ENCODE measurements at regions not wholly inside any gene's neighbourhood (a gene's known extent, or its start where the extent isn't known, plus 50 kb on each side); places are given as distances from the start of the nearest gene placed in this dataset.

GRCh38 chr2:104563398-104563996 lies 290.4 kb upstream of the POU3F3 start:
- Histone ChIP-seq H3K4me3 (ENCODE audit: insufficient read length, low read depth) (no peak overlapping the region), H3K27me3 (ENCODE audit: insufficient read depth, insufficient read length) (no peaks in the 10 kb centered on the region), H3K4me1 (ENCODE audit: insufficient read depth, insufficient read length) (no peaks in the 10 kb centered on the region), H3K9ac (ENCODE audit: insufficient read length, low read depth) (no peak overlapping the region), H3K9me3 (ENCODE audit: insufficient read depth, low read length) (no peaks in the 10 kb centered on the region), H3K36me3 (ENCODE audit: insufficient read depth, insufficient read length, low read length) (no peaks in the 10 kb centered on the region)
- no peak for DNase-seq (ENCODE audit: low read depth, low spot score)
- TF ChIP-seq ZNF274 (IDR thresholded peaks at IDR 0.05; ENCODE audit: low read depth, low read length) (no peak), YY1 (IDR thresholded peaks at IDR 0.05; ENCODE audit: insufficient read depth, insufficient read length) (no peak), SUZ12 (IDR thresholded peaks at IDR 0.05; ENCODE audit: extremely low read depth, insufficient read depth, insufficient read length) (no peak)

- no peak overlapping the region for H3K9ac ChIP-seq (ENCODE audit: insufficient read length, low read depth)
- TF ChIP-seq ZNF274 (IDR thresholded peaks at IDR 0.05; ENCODE audit: low read depth, low read length) (no peak), SUZ12 (IDR thresholded peaks at IDR 0.05; ENCODE audit: extremely low read depth, insufficient read depth, insufficient read length) (no peak), YY1 (IDR thresholded peaks at IDR 0.05; ENCODE audit: insufficient read depth, insufficient read length) (no peak)
- H3K27me3 ChIP-seq (ENCODE audit: insufficient read depth, insufficient read length): no peaks in the 10 kb centered on the region
- no peaks in the 10 kb centered on the region for H3K4me1 ChIP-seq (ENCODE audit: insufficient read depth, insufficient read length)
- DNase-seq (ENCODE audit: low read depth, low spot score): no peak
- no peaks in the 10 kb centered on the region for H3K36me3 ChIP-seq (ENCODE audit: insufficient read depth, insufficient read length, low read length)
- H3K4me3 ChIP-seq (ENCODE audit: insufficient read length, low read depth): no peak overlapping the region
- H3K9me3 ChIP-seq (ENCODE audit: insufficient read depth, low read length): no peaks in the 10 kb centered on the region
These were observed 285.7 kb upstream of the POU3F3 start for GRCh38 chr2:104568247-104568646.

- H3K4me1 ChIP-seq (ENCODE audit: insufficient read depth, insufficient read length): no peaks in the 10 kb centered on the region
- no peak overlapping the region for H3K4me3 ChIP-seq (ENCODE audit: insufficient read length, low read depth)
- no peaks in the 10 kb centered on the region for H3K36me3 ChIP-seq (ENCODE audit: insufficient read depth, insufficient read length, low read length)
- TF ChIP-seq ZNF274 (IDR thresholded peaks at IDR 0.05; ENCODE audit: low read depth, low read length) (no peak), SUZ12 (IDR thresholded peaks at IDR 0.05; ENCODE audit: extremely low read depth, insufficient read depth, insufficient read length) (no peak), YY1 (IDR thresholded peaks at IDR 0.05; ENCODE audit: insufficient read depth, insufficient read length) (no peak)
- no peaks in the 10 kb centered on the region for H3K9me3 ChIP-seq (ENCODE audit: insufficient read depth, low read length)
- no peaks in the 10 kb centered on the region for H3K27me3 ChIP-seq (ENCODE audit: insufficient read depth, insufficient read length)
- no peak overlapping the region for H3K9ac ChIP-seq (ENCODE audit: insufficient read length, low read depth)
- DNase-seq (ENCODE audit: low read depth, low spot score): no peak
These were observed 283.7 kb upstream of the POU3F3 start for GRCh38 chr2:104570259-104570658.

GRCh38 chr2:104572834-104573233 lies 281.1 kb upstream of the POU3F3 start:
- TF ChIP-seq ZNF274 (IDR thresholded peaks at IDR 0.05; ENCODE audit: low read depth, low read length): no peak
- no peak for TF ChIP-seq SUZ12 (IDR thresholded peaks at IDR 0.05; ENCODE audit: extremely low read depth, insufficient read depth, insufficient read length)
- TF ChIP-seq YY1 (IDR thresholded peaks at IDR 0.05; ENCODE audit: insufficient read depth, insufficient read length): no peak
- H3K9ac ChIP-seq (ENCODE audit: insufficient read length, low read depth): no peak overlapping the region
- no peak overlapping the region for H3K4me3 ChIP-seq (ENCODE audit: insufficient read length, low read depth)
- no peaks in the 10 kb centered on the region for H3K4me1 ChIP-seq (ENCODE audit: insufficient read depth, insufficient read length)
- H3K9me3 ChIP-seq (ENCODE audit: insufficient read depth, low read length): no peaks in the 10 kb centered on the region
- no peak for DNase-seq (ENCODE audit: low read depth, low spot score)
- no peaks in the 10 kb centered on the region for H3K36me3 ChIP-seq (ENCODE audit: insufficient read depth, insufficient read length, low read length)
- no peaks in the 10 kb centered on the region for H3K27me3 ChIP-seq (ENCODE audit: insufficient read depth, insufficient read length)

- H3K4me1 ChIP-seq (ENCODE audit: insufficient read depth, insufficient read length): no peaks in the 10 kb centered on the region
- TF ChIP-seq YY1 (IDR thresholded peaks at IDR 0.05; ENCODE audit: insufficient read depth, insufficient read length) (no peak), ZNF274 (IDR thresholded peaks at IDR 0.05; ENCODE audit: low read depth, low read length) (no peak), SUZ12 (IDR thresholded peaks at IDR 0.05; ENCODE audit: extremely low read depth, insufficient read depth, insufficient read length) (no peak)
- H3K36me3 ChIP-seq (ENCODE audit: insufficient read depth, insufficient read length, low read length): no peaks in the 10 kb centered on the region
- no peak overlapping the region for H3K9ac ChIP-seq (ENCODE audit: insufficient read length, low read depth)
- DNase-seq (ENCODE audit: low read depth, low spot score): no peak
- no peak overlapping the region for H3K4me3 ChIP-seq (ENCODE audit: insufficient read length, low read depth)
- no peaks in the 10 kb centered on the region for H3K9me3 ChIP-seq (ENCODE audit: insufficient read depth, low read length)
- no peaks in the 10 kb centered on the region for H3K27me3 ChIP-seq (ENCODE audit: insufficient read depth, insufficient read length)
These were observed 279.5 kb upstream of the POU3F3 start for GRCh38 chr2:104574367-104574766.

GRCh38 chr2:104577143-104577542 lies 276.8 kb upstream of the POU3F3 start:
- Histone ChIP-seq H3K9ac (ENCODE audit: insufficient read length, low read depth) (no peak overlapping the region), H3K36me3 (ENCODE audit: insufficient read depth, insufficient read length, low read length) (no peaks in the 10 kb centered on the region), H3K27me3 (ENCODE audit: insufficient read depth, insufficient read length) (no peaks in the 10 kb centered on the region), H3K4me1 (ENCODE audit: insufficient read depth, insufficient read length) (no peaks in the 10 kb centered on the region), H3K9me3 (ENCODE audit: insufficient read depth, low read length) (no peaks in the 10 kb centered on the region), H3K4me3 (ENCODE audit: insufficient read length, low read depth) (no peak overlapping the region)
- TF ChIP-seq ZNF274 (IDR thresholded peaks at IDR 0.05; ENCODE audit: low read depth, low read length) (no peak), SUZ12 (IDR thresholded peaks at IDR 0.05; ENCODE audit: extremely low read depth, insufficient read depth, insufficient read length) (no peak), YY1 (IDR thresholded peaks at IDR 0.05; ENCODE audit: insufficient read depth, insufficient read length) (no peak)
- DNase-seq (ENCODE audit: low read depth, low spot score): no peak

- H3K27me3 ChIP-seq (ENCODE audit: insufficient read depth, insufficient read length): no peaks in the 10 kb centered on the region
These were observed 271.4 kb upstream of the POU3F3 start for GRCh38 chr2:104582471-104582870.

More at GRCh38 chr2:104582471-104582870, 271.4 kb upstream of the POU3F3 start:
- Histone ChIP-seq H3K4me1 (ENCODE audit: insufficient read depth, insufficient read length) (no peaks in the 10 kb centered on the region), H3K4me3 (ENCODE audit: insufficient read length, low read depth) (no peak overlapping the region), H3K36me3 (ENCODE audit: insufficient read depth, insufficient read length, low read length) (no peaks in the 10 kb centered on the region), H3K9me3 (ENCODE audit: insufficient read depth, low read length) (no peaks in the 10 kb centered on the region), H3K9ac (ENCODE audit: insufficient read length, low read depth) (no peak overlapping the region)
- no peak for DNase-seq (ENCODE audit: low read depth, low spot score)
- TF ChIP-seq SUZ12 (IDR thresholded peaks at IDR 0.05; ENCODE audit: extremely low read depth, insufficient read depth, insufficient read length): no peak
